Hepatocyte (in vitro differentiated cells): ENCODE measurements at regions not wholly inside any gene's neighbourhood (a gene's known extent, or its start where the extent isn't known, plus 50 kb on each side); places are given as distances from the start of the nearest gene placed in this dataset.

Experiments
- DNase-seq: peaks from one replicate; pipeline ENCODE4 v3.0.0-alpha.2; 2016; ENCODE audit warnings: low spot score
- H2AFZ ChIP-seq: fragments of 200-600 bp; sonication (generic); 2 replicates; pipeline ENCODE4 v1.6.0; 2016; ENCODE audit warnings: antibody characterized with exemption, mild to moderate bottlenecking
- H3K27ac ChIP-seq: fragments of 200-600 bp; sonication (generic); 2 replicates; pipeline ENCODE4 v1.5.1; 2016; ENCODE audit warnings: mild to moderate bottlenecking
- H3K27me3 ChIP-seq: fragments of 200-600 bp; sonication (generic); 2 replicates; pipeline ENCODE4 v1.6.1; 2016
- H3K36me3 ChIP-seq: fragments of 200-600 bp; sonication (generic); replicated peaks from 2 replicates; pipeline ENCODE4 v1.5.1; 2016; ENCODE audit warnings: low read depth; ENCODE audit not compliant: insufficient read depth
- H3K4me1 ChIP-seq: fragments of 200-600 bp; sonication (generic); 2 replicates; pipeline ENCODE4 v1.5.1; 2016; ENCODE audit warnings: mild to moderate bottlenecking, moderate library complexity; ENCODE audit not compliant: insufficient read depth
- H3K4me2 ChIP-seq: fragments of 200-600 bp; sonication (generic); 2 replicates; pipeline ENCODE4 v1.6.0; 2016
- H3K4me3 ChIP-seq: fragments of 200-600 bp; sonication (generic); 2 replicates; pipeline ENCODE4 v1.5.1; 2016; ENCODE audit warnings: mild to moderate bottlenecking
- H3K79me2 ChIP-seq: fragments of 200-600 bp; sonication (generic); 2 replicates; pipeline ENCODE4 v1.6.0; 2017; ENCODE audit warnings: mild to moderate bottlenecking
- H3K9me2 ChIP-seq: fragments of 200-600 bp; sonication (generic); replicated peaks from 2 replicates; pipeline ENCODE4 v1.6.0; 2017; ENCODE audit warnings: mild to moderate bottlenecking; ENCODE audit not compliant: insufficient read depth
- H3K9me3 ChIP-seq: fragments of 200-600 bp; sonication (generic); 2 replicates; pipeline ENCODE4 v1.5.1; 2016; ENCODE audit warnings: low read depth, mild to moderate bottlenecking
- H4K20me1 ChIP-seq: fragments of 200-600 bp; sonication (generic); 2 replicates; pipeline ENCODE4 v1.6.0; 2016; ENCODE audit warnings: mild to moderate bottlenecking; ENCODE audit not compliant: insufficient read depth, poor library complexity, severe bottlenecking
- CTCF ChIP-seq: fragments of 200-600 bp; sonication (generic); IDR thresholded peaks from 2 replicates; pipeline ENCODE4 v1.5.1; 2016; ENCODE audit warnings: antibody characterized with exemption, mild to moderate bottlenecking; ENCODE audit not compliant: poor library complexity
- EZH2 ChIP-seq: fragments of 200-600 bp; sonication (generic); IDR thresholded peaks from 2 replicates; pipeline ENCODE4 v1.6.1; 2016; ENCODE audit warnings: antibody characterized with exemption, mild to moderate bottlenecking, borderline replicate concordance
- EZH2phosphoT487 ChIP-seq: fragments of 200-600 bp; sonication (generic); IDR thresholded peaks from one replicate; pipeline ENCODE4 v1.6.1; 2018; ENCODE audit warnings: antibody characterized with exemption, mild to moderate bottlenecking, low read depth, moderate library complexity; ENCODE audit not compliant: unreplicated experiment, severe bottlenecking
- WGBS: methylation state at CpG from one replicate; pipeline ENCODE4 v1.1.6; 2016; ENCODE audit warnings: low lambda C conversion rate; ENCODE audit errors: missing lambda C conversion rate; 5-methylcytosine and 5-hydroxymethylcytosine counted together

DNA sequence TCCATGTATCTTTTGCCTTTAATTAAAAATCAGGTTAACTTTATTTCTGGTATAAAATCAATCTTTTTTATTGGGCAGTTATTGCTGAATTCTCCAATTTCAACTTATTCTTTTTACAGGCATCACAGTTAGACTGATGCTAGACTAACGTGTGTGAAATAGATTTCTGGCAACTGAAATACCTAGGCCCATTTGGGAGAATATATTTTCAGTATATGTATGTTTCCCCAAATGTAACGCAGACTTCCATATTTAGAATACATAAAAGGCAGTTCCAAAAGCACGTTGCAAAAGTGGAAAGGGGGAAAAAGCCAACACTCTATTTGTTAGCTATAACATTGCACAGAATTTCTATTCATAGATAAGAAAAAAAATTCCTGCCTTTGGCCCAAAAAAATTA lies 297.0 kb downstream of the ATP23 start:
- Histone ChIP-seq H2AFZ (no peak overlapping the region), H3K9me2 (no peaks in the 10 kb centered on the region), H3K79me2 (no peaks in the 10 kb centered on the region), H3K4me3 (no peak overlapping the region), H3K27me3 (peaks cover 7% of the 10 kb centered on the region), H3K36me3 (no peaks in the 10 kb centered on the region), H4K20me1 (no peaks in the 10 kb centered on the region), H3K4me2 (no peak overlapping the region), H3K9me3 (no peaks in the 10 kb centered on the region), H3K4me1 (no peaks in the 10 kb centered on the region), H3K27ac (no peak overlapping the region)
- TF ChIP-seq CTCF (no peak), EZH2phosphoT487 (no peak), EZH2 (no peak)
- DNase-seq: no peak
- WGBS: 82% methylated on average over 3 of the region's 3 CpGs

- no peaks in the 10 kb centered on the region for H3K4me1 ChIP-seq
- H3K4me2 ChIP-seq: no peak overlapping the region
- H3K36me3 ChIP-seq: no peaks in the 10 kb centered on the region
- DNase-seq: no peak
- no peak overlapping the region for H2AFZ ChIP-seq
- H3K79me2 ChIP-seq: no peaks in the 10 kb centered on the region
- no peak overlapping the region for H3K4me3 ChIP-seq
- H3K9me2 ChIP-seq: no peaks in the 10 kb centered on the region
- H3K27me3 ChIP-seq: peaks cover 7% of the 10 kb centered on the region
- no peak for TF ChIP-seq CTCF
- no peak for TF ChIP-seq EZH2phosphoT487
- TF ChIP-seq EZH2: no peak
- no peaks in the 10 kb centered on the region for H3K9me3 ChIP-seq
- no peak overlapping the region for H3K27ac ChIP-seq
- H4K20me1 ChIP-seq: no peaks in the 10 kb centered on the region
- WGBS: 93% methylated on average over 5 of the region's 5 CpGs
Measured at GRCh38 chr12:58241099-58241498, 299.7 kb downstream of the ATP23 start.

DNA sequence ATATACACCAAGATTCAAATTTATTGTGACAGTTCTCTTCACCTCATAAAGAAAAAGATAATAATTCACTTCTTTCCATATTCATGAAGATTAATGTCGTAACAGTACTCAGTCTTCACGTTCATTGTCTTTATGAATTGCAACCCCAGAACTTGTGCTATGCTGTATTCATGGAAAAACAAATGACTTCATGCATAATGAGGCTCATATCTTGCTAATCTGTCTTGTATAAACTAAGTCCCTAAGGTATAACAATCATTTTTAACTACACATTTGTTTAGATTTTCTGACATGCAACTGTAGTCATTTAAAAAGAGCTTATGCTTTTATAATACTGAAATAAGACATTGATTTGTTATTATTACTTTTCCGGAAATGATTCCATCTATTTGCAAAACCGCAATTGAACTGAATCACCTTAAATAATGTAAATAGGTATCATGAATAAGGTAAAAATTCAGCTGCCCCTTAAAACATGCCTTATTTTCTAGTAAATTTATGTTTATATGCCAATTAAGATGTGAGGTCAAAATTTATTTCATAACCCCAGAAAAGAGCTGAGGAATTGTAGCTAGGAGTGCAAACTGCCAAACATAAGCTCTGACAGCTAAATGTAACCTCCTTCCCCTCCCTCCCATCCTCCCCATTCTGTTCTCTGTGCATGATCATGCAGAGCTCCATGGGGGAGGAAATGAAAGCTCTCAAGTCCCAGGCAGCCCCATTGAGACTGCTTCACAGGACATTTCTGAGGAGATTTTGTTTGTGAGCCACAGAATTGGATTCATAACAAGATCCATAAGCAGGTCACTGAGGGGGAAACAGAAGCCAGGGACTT lies 301.6 kb downstream of the ATP23 start:
- no peaks in the 10 kb centered on the region for H4K20me1 ChIP-seq
- no peaks in the 10 kb centered on the region for H3K9me3 ChIP-seq
- DNase-seq: no peak
- H3K4me2 ChIP-seq: no peak overlapping the region
- no peaks in the 10 kb centered on the region for H3K36me3 ChIP-seq
- H3K27ac ChIP-seq: no peak overlapping the region
- no peak overlapping the region for H2AFZ ChIP-seq
- no peaks in the 10 kb centered on the region for H3K4me1 ChIP-seq
- 72% methylated on average over 4 of the region's 4 CpGs for WGBS
- no peak overlapping the region for H3K4me3 ChIP-seq
- TF ChIP-seq EZH2: no peak
- TF ChIP-seq EZH2phosphoT487: no peak
- no peak for TF ChIP-seq CTCF
- no peaks in the 10 kb centered on the region for H3K9me2 ChIP-seq
- no peaks in the 10 kb centered on the region for H3K79me2 ChIP-seq
- H3K27me3 ChIP-seq: no peaks in the 10 kb centered on the region
